Choroid plexus epithelial cell (primary cell): ENCODE measurements at regions not wholly inside any gene's neighbourhood (a gene's known extent, or its start where the extent isn't known, plus 50 kb on each side); places are given as distances from the start of the nearest gene placed in this dataset.

ENCODE experiments used
- DNase-seq: peaks from one replicate; pipeline ENCODE4 v3.0.0-alpha.2; 2010; ENCODE audit warnings: low read depth
- H3K4me3 ChIP-seq: 2 replicates; pipeline ENCODE4 v1.5.1; 2011; ENCODE audit warnings: low read depth, mild to moderate bottlenecking, control low read depth, low read length, moderate library complexity
- TF ChIP-seq, protein P1 (sequence below): conservative IDR thresholded peaks from 2 replicates; pipeline ENCODE4 v1.5.1; 2011; ENCODE audit warnings: low read depth, mild to moderate bottlenecking, control low read depth, inconsistent platforms, low read length, moderate library complexity

DNA sequence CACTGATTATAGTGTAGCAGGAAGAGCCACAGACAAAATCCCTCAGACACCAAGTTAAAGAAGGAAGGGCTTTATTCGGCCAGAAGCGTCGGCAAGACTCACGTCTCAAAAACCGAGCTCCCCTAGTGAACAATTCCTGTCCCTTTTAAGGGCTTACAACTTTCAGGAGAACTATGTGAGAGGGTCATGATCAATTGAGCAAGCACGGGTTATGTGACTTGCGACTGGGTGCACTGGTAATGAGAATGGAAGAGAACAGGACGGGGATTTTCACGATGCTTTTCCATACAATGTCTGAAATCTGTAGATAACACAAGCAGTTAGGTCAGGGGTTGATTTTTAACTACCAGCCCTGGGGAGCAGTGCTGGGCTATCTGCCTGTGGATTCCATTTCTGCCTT lies 116.7 kb downstream of the MFAP3L start:
- TF ChIP-seq, protein P1, sequence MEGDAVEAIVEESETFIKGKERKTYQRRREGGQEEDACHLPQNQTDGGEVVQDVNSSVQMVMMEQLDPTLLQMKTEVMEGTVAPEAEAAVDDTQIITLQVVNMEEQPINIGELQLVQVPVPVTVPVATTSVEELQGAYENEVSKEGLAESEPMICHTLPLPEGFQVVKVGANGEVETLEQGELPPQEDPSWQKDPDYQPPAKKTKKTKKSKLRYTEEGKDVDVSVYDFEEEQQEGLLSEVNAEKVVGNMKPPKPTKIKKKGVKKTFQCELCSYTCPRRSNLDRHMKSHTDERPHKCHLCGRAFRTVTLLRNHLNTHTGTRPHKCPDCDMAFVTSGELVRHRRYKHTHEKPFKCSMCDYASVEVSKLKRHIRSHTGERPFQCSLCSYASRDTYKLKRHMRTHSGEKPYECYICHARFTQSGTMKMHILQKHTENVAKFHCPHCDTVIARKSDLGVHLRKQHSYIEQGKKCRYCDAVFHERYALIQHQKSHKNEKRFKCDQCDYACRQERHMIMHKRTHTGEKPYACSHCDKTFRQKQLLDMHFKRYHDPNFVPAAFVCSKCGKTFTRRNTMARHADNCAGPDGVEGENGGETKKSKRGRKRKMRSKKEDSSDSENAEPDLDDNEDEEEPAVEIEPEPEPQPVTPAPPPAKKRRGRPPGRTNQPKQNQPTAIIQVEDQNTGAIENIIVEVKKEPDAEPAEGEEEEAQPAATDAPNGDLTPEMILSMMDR: no peak
- no peak overlapping the region for H3K4me3 ChIP-seq
- no peak for DNase-seq

DNA sequence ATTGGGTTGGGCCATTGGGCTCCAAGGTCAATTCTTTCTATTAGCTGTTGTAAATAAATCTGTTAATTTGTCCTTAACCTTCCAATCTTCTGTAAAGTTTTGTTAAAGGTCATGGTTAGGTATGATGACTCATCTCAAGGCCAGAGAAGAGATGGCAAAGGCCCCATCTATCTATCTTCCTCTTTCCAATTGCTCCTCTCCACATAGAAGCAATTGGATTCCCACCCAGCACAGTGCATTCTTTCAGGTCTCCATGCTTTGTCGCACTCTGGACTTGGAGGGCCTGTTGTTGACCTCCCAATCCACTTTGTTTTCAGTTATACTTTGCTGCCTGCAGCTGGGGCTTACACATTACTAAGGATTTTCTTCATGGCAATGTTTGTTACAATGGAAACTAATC lies 118.5 kb downstream of the MFAP3L start:
- H3K4me3 ChIP-seq: no peak overlapping the region
- TF ChIP-seq, protein P1: no peak
- no peak for DNase-seq

DNA sequence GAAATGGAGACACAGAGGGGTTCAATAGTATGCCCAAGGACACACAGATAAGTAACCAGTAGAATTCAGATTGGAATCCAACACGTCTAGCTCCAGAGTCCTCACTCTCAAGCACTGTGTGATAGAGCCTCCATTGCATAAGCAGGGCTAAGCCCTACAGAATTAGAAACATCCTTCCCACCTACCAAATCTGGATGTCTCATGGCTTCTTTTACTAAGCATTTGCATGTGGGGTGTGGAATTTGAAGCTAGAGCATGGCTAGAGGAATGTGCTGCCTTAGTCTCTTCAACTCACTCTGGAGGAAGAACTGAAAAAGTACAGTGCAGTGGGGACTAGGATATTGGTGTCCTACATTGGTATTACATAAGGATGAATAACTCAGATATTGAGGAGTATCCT lies 119.4 kb downstream of the MFAP3L start:
- DNase-seq: no peak
- TF ChIP-seq, protein P1: no peak

DNA sequence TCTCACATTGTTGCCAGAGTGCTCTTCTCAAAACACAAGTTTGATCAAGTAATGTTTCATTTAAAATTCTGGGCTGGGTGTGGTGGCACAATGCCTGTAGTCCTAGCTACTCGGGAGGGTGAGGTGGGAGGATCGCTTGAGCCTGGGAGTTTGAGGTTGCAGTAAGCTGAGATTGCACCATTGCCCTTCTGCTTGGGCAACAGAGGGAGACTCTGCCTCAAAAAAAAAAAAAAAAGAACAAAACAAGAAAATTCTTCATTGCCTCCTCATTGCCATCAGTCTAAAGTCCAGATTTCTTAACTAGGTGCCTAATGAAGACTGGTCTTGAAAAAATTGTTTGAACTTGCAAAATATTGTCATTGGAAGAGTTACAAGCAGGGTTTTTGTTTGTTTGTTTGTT lies 120.1 kb downstream of the MFAP3L start:
- TF ChIP-seq, protein P1: no peak
- no peak for DNase-seq

More for the DNA sequence above, 119.4 kb downstream of the MFAP3L start:
- no peak overlapping the region for H3K4me3 ChIP-seq

DNA sequence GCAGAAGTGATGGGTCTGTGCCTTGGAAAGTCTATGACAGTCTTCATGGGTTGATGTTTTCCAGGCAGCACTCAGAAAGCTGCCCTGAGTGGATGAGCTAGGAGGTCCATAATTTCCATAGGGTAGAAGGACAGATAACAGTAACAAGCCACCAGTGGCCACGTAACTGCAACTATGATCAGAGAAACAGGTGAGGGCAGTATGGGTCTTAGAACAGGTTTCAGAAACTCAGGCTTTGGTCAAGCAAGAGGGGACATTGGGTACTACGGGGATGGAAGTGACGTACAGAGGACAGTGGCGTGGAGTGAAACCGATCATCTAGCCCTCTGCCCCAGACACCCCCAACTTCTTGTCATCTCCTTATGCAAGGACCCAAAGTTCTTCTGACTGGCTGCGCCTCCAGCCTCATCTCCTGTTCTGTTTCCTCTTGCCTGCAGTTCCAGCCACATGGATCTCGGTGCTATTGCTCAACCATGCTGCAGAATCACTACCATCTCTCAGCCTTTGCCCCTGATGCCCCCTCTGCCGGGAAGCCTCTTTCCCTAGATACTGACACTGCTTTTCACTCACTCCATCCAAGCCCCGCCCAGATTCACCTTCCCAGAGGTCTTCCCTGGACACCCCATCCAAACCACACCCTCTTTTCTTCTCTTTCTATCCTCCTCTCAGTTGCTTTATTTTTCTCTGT lies 123.4 kb downstream of the MFAP3L start:
- no peak for DNase-seq
- TF ChIP-seq, protein P1: no peak
- H3K4me3 ChIP-seq: no peak overlapping the region

More for the DNA sequence above, 120.1 kb downstream of the MFAP3L start:
- H3K4me3 ChIP-seq: no peak overlapping the region

DNA sequence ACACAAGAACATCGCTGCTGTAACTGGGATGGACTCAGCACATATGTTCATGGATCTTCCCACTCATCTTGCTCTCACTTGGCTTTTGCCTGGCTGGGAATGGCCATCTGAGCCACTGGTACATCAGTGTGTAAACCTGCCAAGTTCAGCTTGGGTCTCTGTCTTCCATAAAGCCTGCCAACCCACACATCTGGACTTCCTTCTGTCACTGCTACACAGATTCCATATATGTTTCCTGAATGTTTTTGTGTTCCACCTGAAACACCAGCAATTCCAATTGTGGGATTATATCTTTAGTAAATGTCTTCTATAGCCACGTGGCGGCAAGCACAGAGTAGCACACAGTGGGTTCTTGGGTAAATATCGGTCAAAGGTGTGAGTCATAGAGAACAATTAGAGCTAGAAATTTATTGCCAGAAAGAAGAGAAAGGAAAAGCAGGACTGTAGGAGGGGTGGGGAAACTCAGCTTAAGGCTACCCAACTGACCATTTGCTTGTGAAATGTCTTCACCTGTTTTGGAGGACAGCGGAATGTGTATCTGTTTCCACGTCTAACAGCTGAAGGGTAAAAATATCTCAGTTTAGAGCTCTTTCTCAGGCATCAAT lies 125.9 kb downstream of the MFAP3L start:
- TF ChIP-seq, protein P1: no peak
- DNase-seq: no peak
- H3K4me3 ChIP-seq: no peak overlapping the region

DNA sequence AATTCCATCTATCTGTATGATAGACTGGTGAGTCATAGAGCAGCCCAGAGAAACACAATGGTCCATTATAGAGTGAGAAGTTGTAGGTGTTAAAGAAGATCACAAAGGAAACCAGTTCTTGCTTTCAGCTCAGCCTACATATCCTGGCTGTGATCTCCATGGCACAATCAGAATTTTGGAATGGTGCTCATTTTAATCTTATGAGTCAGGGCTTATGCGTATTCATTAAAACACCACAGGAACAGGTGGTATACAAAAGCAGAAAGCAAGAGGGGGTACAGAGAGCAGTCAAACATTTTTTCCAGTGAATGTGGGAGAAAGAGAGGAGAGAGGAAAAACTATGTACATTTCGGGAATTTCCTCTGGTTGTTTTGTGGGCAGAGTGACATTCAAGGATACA lies 126.9 kb downstream of the MFAP3L start:
- TF ChIP-seq, protein P1: no peak
- peak; percentile 4 for DNase-seq
- no peak overlapping the region for H3K4me3 ChIP-seq
